Right cardiac atrium (tissue), 5 donors: ENCODE measurements at regions not wholly inside any gene's neighbourhood (a gene's known extent, or its start where the extent isn't known, plus 50 kb on each side); places are given as distances from the start of the nearest gene placed in this dataset.
A peak's percentile ranks its signal among the peaks of the same experiment; 100 is the strongest.
"Not testable (repeated sequence)": the region's sequence is repeated elsewhere in the genome, so short reads cannot be mapped to it uniquely, and the experiment has no call there.

Source experiments
- ATAC-seq, 2 donors: fragments of 200-7000 bp; cut with Tn5 transposase; one replicate each; pipeline versions ENCODE4 v1.8.0 to v1.9.1; 2020; ENCODE audit warnings: moderate library complexity in 2 of 2, mild to moderate bottlenecking in 1 of 2
- DNase-seq, 3 donors: peaks; one replicate each; pipeline ENCODE4 v3.0.0-alpha.2; 2020
- H3K27ac ChIP-seq: one replicate; pipeline ENCODE4 v1.5.1; 2013; ENCODE audit warnings: mild to moderate bottlenecking, low read length, control low read depth, moderate library complexity
- H3K27me3 ChIP-seq: one replicate; pipeline ENCODE4 v1.6.1; 2013; ENCODE audit not compliant: control insufficient read depth, insufficient read depth
- H3K4me1 ChIP-seq: one replicate; pipeline ENCODE4 v1.6.1; 2013; ENCODE audit warnings: low read length; ENCODE audit not compliant: control insufficient read depth, insufficient read depth
- H3K4me3 ChIP-seq: one replicate; pipeline ENCODE4 v1.5.1; 2013; ENCODE audit warnings: low read length, control low read depth
- H3K9me3 ChIP-seq: one replicate; pipeline ENCODE4 v1.6.1; 2013; ENCODE audit warnings: low read length; ENCODE audit not compliant: control insufficient read depth
- WGBS: extraction: QIAGEN DNeasy Blood & Tissue Kit; methylation state at CpG from one replicate; pipeline ENCODE4 v1.1.7; 2013; 5-methylcytosine and 5-hydroxymethylcytosine counted together
- intact Hi-C, 4 donors: fragments of 100-400 bp; cut with DNase I; formaldehyde crosslinking; loops; one replicate each; pipeline versions ENCODE4 v1.11.0 to v1.14.0; 2022 to 2023
- donor health status: healthy with polysubstance abuse.
- donor health status: DM: no; HTN: yes; CAD: no.
- donor health status: DM: no; HTN: no; CAD: no.
- donor health status: DM: no; HTN: yes; CAD: no; lungs with severe emphysema.
- donor health status: DM: yes; HTN: yes; CAD: no.

- H3K4me3 ChIP-seq, H3K27me3 ChIP-seq, DNase-seq, ATAC-seq, H3K9me3 ChIP-seq, H3K4me1 ChIP-seq, H3K27ac ChIP-seq, intact Hi-C loops: not testable (repeated sequence)
These were observed 261.8 kb downstream of the RAP2B start for GRCh38 chr3:153423820-153424219.

GRCh38 chr3:153426344-153426743 is 264.3 kb downstream of the RAP2B start:
- no peaks in the 10 kb centered on the region for H3K27me3 ChIP-seq
- no peaks in the 10 kb centered on the region for H3K9me3 ChIP-seq
- no peak overlapping the region for H3K27ac ChIP-seq
- peaks cover 2% of the 10 kb centered on the region for H3K4me1 ChIP-seq
- WGBS = 74% methylated on average over 4 of the region's 4 CpGs
- no peak for ATAC-seq
- no peak overlapping the region for H3K4me3 ChIP-seq
- intact Hi-C loops = no loop called here
- DNase-seq = no peak

GRCh38 chr3:153426803-153427202 is 264.8 kb downstream of the RAP2B start:
- no peak overlapping the region for H3K27ac ChIP-seq
- 85% methylated on average over 1 of the region's 1 CpG for WGBS
- intact Hi-C loops = no loop called here

GRCh38 chr3:153429821-153430220 is 267.8 kb downstream of the RAP2B start:
- DNase-seq (no peak), ATAC-seq (peak; percentile 47 to 76)
- intact Hi-C loops = no loop called here
- Histone ChIP-seq H3K9me3 (no peaks in the 10 kb centered on the region), H3K27ac (no peak overlapping the region), H3K4me3 (no peak overlapping the region), H3K4me1 (peaks cover 2% of the 10 kb centered on the region), H3K27me3 (no peaks in the 10 kb centered on the region)
- 16% methylated on average over 4 of the region's 4 CpGs for WGBS

More at GRCh38 chr3:153426803-153427202, 264.8 kb downstream of the RAP2B start:
- ATAC-seq (no peak), DNase-seq (no peak)
- H3K9me3 ChIP-seq = no peaks in the 10 kb centered on the region
- no peak overlapping the region for H3K4me3 ChIP-seq
- peaks cover 2% of the 10 kb centered on the region for H3K4me1 ChIP-seq
- H3K27me3 ChIP-seq = no peaks in the 10 kb centered on the region

- Histone ChIP-seq H3K27me3 (no peaks in the 10 kb centered on the region), H3K27ac (no peak overlapping the region), H3K4me1 (peaks cover 2% of the 10 kb centered on the region), H3K4me3 (no peak overlapping the region), H3K9me3 (no peaks in the 10 kb centered on the region)
- ATAC-seq (no peak), DNase-seq (no peak)
- intact Hi-C loops = no loop called here
- 75% methylated on average over 1 of the region's 1 CpG for WGBS
These were observed 269.1 kb downstream of the RAP2B start for GRCh38 chr3:153431076-153431475.

- WGBS = 33% methylated on average over 2 of the region's 2 CpGs
- Histone ChIP-seq H3K27me3 (no peaks in the 10 kb centered on the region), H3K4me1 (no peaks in the 10 kb centered on the region), H3K4me3 (no peak overlapping the region), H3K9me3 (no peaks in the 10 kb centered on the region), H3K27ac (no peak overlapping the region)
- DNase-seq (no peak), ATAC-seq (no peak)
- intact Hi-C loops = no loop called here
These were observed 275.6 kb downstream of the RAP2B start for GRCh38 chr3:153437666-153438065.

- H3K27me3 ChIP-seq = no peaks in the 10 kb centered on the region
- H3K4me1 ChIP-seq = no peaks in the 10 kb centered on the region
- H3K4me3 ChIP-seq = no peak overlapping the region
- intact Hi-C loops = no loop called here
- DNase-seq (no peak), ATAC-seq (no peak)
- no peak overlapping the region for H3K27ac ChIP-seq
- WGBS = 82% methylated on average over 3 of the region's 3 CpGs
- no peaks in the 10 kb centered on the region for H3K9me3 ChIP-seq
These were observed 276.2 kb downstream of the RAP2B start for GRCh38 chr3:153438271-153438670.

- no peaks in the 10 kb centered on the region for H3K27me3 ChIP-seq
- H3K27ac ChIP-seq = no peak overlapping the region
- intact Hi-C loops = no loop called here
- DNase-seq (no peak), ATAC-seq (no peak)
- H3K4me1 ChIP-seq = no peaks in the 10 kb centered on the region
- no peak overlapping the region for H3K4me3 ChIP-seq
- no peaks in the 10 kb centered on the region for H3K9me3 ChIP-seq
- WGBS = 87% methylated on average over 3 of the region's 3 CpGs
These were observed 277.8 kb downstream of the RAP2B start for GRCh38 chr3:153439780-153440179.

GRCh38 chr3:153440311-153440710 is 278.3 kb downstream of the RAP2B start:
- H3K27me3 ChIP-seq = no peaks in the 10 kb centered on the region
- ATAC-seq = no peak

GRCh38 chr3:153442386-153442785 is 280.4 kb downstream of the RAP2B start:
- Histone ChIP-seq H3K27ac (no peak overlapping the region), H3K9me3 (no peaks in the 10 kb centered on the region), H3K27me3 (no peaks in the 10 kb centered on the region), H3K4me1 (no peaks in the 10 kb centered on the region), H3K4me3 (no peak overlapping the region)
- 73% methylated on average over 2 of the region's 2 CpGs for WGBS
- intact Hi-C loops = no loop called here
- ATAC-seq (no peak), DNase-seq (no peak)

More at GRCh38 chr3:153440311-153440710, 278.3 kb downstream of the RAP2B start:
- intact Hi-C loops = no loop called here
- Histone ChIP-seq H3K27ac (no peak overlapping the region), H3K4me3 (no peak overlapping the region), H3K4me1 (no peaks in the 10 kb centered on the region), H3K9me3 (no peaks in the 10 kb centered on the region)
- no peak for DNase-seq
- WGBS = 93% methylated on average over 5 of the region's 5 CpGs

- no peaks in the 10 kb centered on the region for H3K4me1 ChIP-seq
- DNase-seq = no peak
- H3K4me3 ChIP-seq = no peak overlapping the region
- H3K9me3 ChIP-seq = no peaks in the 10 kb centered on the region
- H3K27ac ChIP-seq = no peak overlapping the region
- 95% methylated on average over 3 of the region's 3 CpGs for WGBS
- no peak for ATAC-seq
- no peaks in the 10 kb centered on the region for H3K27me3 ChIP-seq
- intact Hi-C loops = no loop called here
These were observed 280.9 kb downstream of the RAP2B start for GRCh38 chr3:153442799-153443487.

- no peak overlapping the region for H3K4me3 ChIP-seq
- no peaks in the 10 kb centered on the region for H3K4me1 ChIP-seq
- DNase-seq = no peak
- 64% methylated on average over 3 of the region's 3 CpGs for WGBS
- intact Hi-C loops = no loop called here
- H3K27me3 ChIP-seq = no peaks in the 10 kb centered on the region
- no peaks in the 10 kb centered on the region for H3K9me3 ChIP-seq
- no peak for ATAC-seq
- H3K27ac ChIP-seq = no peak overlapping the region
These were observed 281.9 kb downstream of the RAP2B start for GRCh38 chr3:153443961-153444360.
